Right lobe of liver (tissue), 4 donors: ENCODE measurements at regions not wholly inside any gene's neighbourhood (a gene's known extent, or its start where the extent isn't known, plus 50 kb on each side); places are given as distances from the start of the nearest gene placed in this dataset.

Experiments used
- POLR2A ChIP-seq: fragments of 450-650 bp; IDR thresholded peaks from one replicate; pipeline ENCODE4 v1.6.1; 2017; ENCODE audit warnings: antibody characterized with exemption, mild to moderate bottlenecking
- TF ChIP-seq, protein P1 (sequence below), 4 donors: fragments of 200-600 bp in 3 of 4; fragments of 450-650 bp in 1 of 4; IDR thresholded peaks; one replicate each; pipeline versions ENCODE4 v1.5.1 to v1.8.0; 2016 to 2022; ENCODE audit warnings: antibody characterized with exemption in 4 of 4, mild to moderate bottlenecking in 2 of 4
- donor health status: DM: no; HTN: no; CAD: no.
- donor health status: DM: no; HTN: no; CAD: no.
- donor health status: DM: no; HTN: yes; CAD: no.

DNA sequence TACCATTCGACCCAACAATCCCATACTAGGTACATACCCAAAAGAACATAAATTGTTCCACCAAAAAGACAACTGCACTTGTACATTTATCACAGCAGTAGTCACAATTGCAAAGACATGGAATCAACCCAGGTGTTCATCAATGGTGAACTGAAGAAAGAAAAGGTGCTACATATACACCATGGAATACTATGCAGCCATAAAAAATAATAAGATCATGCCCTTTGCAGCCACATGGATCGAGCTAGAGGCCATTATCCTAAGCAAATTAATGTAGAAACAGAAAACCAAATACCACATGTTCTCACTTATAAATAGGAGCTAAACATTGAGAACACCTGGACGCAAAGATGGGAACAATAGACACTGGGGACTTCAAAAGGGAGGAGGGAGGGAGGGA lies 79.3 kb upstream of the NEBL start:
- TF ChIP-seq, protein P1, sequence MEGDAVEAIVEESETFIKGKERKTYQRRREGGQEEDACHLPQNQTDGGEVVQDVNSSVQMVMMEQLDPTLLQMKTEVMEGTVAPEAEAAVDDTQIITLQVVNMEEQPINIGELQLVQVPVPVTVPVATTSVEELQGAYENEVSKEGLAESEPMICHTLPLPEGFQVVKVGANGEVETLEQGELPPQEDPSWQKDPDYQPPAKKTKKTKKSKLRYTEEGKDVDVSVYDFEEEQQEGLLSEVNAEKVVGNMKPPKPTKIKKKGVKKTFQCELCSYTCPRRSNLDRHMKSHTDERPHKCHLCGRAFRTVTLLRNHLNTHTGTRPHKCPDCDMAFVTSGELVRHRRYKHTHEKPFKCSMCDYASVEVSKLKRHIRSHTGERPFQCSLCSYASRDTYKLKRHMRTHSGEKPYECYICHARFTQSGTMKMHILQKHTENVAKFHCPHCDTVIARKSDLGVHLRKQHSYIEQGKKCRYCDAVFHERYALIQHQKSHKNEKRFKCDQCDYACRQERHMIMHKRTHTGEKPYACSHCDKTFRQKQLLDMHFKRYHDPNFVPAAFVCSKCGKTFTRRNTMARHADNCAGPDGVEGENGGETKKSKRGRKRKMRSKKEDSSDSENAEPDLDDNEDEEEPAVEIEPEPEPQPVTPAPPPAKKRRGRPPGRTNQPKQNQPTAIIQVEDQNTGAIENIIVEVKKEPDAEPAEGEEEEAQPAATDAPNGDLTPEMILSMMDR (IDR thresholded peaks at IDR 0.05): no peak
- TF ChIP-seq POLR2A: no peak
